NCI-H1092 treated with DMSO at 0.1 percent for 48 hours (cell line): ENCODE measurements at regions not wholly inside any gene's neighbourhood (a gene's known extent, or its start where the extent isn't known, plus 50 kb on each side); places are given as distances from the start of the nearest gene placed in this dataset.

ENCODE experiments used
- DNase-seq: peaks from one replicate; lab custom pipeline; 2025; lab: John Stamatoyannopoulos, UW

DNA sequence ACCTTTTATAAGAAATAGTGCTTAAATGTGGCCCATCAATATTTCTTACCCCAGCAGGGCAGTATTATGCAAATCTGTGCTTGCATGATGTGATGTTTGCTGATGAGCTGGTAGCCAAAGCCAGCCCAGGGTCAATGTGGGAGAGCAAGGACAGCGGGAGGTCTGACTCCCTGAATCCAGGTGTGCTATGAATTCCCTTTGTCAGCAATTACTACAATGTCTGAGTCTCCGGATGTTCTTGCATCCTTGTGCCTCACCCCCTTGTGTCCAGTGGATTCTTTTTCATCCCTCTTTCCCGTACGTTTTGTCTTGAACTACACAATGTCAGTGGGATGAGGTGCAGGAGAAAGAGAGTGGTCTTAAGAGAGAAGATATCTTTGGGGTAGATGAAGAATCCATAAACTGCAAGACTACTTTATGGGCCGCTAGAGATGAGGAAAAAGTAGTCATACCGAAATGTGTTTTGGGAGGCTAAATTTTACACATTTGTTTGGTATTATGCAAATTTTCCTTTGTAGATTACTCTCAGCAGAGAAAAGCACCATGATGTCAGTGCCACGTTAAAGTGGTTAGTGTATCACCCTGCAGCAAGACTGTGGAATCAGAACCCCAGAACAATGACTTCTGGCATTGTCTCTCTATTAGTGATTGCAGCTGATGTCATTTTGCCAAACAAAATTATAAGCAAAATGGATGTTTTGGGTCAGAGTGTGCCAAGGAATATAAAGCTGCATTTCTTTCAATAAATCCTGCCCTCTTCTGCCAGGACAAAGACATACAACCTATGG is 53.5 kb upstream of the TSHZ3 start:
- no peak for DNase-seq

- DNase-seq: no peak
Observed at GRCh38 chr19:31406106-31406505, 56.9 kb upstream of the TSHZ3 start.

GRCh38 chr19:31408460-31409124 is 59.4 kb upstream of the TSHZ3 start:
- DNase-seq: no peak

DNA sequence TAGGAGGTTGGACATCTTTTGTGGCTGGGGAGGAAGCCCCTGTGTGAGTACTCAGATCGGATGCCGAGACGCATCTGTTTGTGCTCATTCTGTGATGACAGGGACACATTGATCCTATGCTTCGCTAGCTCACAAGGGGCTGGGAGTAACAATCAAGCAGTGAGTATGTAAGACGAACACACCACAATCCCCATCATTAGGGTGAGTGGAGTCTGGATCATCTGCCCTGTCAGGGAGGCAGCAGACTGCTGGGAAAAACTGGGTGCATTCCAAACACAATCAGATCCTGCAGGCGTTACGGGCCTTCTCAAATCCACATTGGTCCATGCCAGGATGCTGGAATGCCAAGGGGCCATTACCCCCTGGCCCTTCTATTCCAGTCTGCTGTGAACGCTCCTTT is 64.1 kb upstream of the TSHZ3 start:
- no peak for DNase-seq

- DNase-seq: no peak
Observed at GRCh38 chr19:31415322-31415721, 66.1 kb upstream of the TSHZ3 start.

GRCh38 chr19:31416548-31416947 is 67.3 kb upstream of the TSHZ3 start:
- no peak for DNase-seq

GRCh38 chr19:31418055-31418454 is 68.8 kb upstream of the TSHZ3 start:
- DNase-seq: no peak

GRCh38 chr19:31418692-31419430 is 69.6 kb upstream of the TSHZ3 start:
- DNase-seq: no peak

GRCh38 chr19:31419871-31420445 is 70.7 kb upstream of the TSHZ3 start:
- DNase-seq: no peak

- no peak for DNase-seq
Observed at GRCh38 chr19:31421082-31421481, 71.8 kb upstream of the TSHZ3 start.

DNA sequence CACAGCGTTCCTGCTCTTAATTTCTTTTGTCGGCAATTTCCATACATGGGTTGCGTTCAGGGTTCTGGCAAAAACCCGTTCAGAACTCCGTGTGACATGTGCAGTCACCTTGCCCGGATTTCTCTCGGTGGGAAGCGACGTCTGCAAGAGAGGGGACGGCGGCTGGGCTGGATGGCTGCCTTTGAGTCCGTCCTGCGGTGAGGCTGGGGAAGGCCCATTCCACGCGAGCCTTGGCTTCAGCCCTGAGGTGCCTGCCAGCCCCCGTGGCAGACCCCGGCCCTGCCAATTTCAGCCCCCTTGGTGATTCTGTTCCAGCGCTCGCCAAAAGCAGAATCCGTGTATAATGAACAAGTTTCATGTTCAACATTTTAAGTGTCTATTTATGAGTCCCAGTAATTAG is 72.6 kb upstream of the TSHZ3 start:
- no peak for DNase-seq

GRCh38 chr19:31423896-31424295 is 74.7 kb upstream of the TSHZ3 start:
- no peak for DNase-seq

DNA sequence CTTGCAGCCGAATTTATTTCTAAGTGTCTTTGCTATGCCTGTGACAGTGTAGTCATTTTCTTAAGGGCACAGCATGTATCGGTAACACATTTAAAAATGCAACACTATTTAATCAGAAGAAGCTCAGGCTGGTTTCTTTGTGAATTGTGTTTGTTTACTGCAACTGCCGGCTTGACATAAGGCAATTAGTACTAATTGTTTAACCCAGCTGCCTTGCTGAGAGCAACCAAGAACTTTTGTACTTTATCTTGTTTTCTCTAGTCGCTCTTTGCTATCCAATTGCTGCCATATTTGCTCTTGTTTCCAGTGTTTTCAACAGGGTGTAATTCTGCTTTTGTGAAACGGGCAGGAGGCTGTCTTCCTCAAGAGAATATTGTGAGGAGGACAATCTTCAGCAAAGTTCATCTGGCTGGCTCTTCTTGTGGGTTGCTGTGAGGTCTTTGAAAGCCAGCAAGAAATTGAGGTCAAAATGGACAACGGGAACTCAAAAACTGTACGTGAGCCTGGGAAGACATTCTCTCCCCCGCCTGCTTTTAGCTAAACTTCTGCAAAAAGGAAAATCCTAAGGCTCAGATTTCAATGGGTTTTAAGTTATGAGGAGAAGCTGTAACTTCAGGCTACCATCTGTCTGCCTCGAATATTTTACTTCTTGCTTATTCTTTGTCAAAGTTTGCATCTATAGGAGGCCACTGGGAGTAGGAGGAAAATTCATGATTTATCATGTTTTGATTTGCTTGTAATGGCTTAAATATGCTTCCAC is 75.8 kb upstream of the TSHZ3 start:
- DNase-seq: no peak

DNA sequence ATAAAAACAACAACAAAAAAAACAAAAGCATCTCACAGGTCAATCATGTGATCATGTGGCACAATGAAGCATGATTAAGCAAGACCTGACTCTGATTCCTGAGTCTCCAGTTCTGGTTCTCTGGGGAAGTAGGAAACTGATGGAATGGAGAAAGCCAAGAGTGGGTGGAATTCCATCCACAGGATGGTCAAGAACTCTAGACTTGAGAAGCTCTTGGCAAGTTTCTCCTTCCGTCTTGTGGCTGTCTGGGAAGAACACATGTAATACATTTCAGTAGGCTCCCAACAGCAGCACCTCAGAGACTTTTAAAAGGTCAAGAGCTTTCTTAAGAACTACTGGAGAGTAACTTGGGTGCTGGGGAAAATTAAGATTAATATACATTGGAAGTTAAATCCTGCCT is 78.6 kb upstream of the TSHZ3 start:
- DNase-seq: no peak

DNA sequence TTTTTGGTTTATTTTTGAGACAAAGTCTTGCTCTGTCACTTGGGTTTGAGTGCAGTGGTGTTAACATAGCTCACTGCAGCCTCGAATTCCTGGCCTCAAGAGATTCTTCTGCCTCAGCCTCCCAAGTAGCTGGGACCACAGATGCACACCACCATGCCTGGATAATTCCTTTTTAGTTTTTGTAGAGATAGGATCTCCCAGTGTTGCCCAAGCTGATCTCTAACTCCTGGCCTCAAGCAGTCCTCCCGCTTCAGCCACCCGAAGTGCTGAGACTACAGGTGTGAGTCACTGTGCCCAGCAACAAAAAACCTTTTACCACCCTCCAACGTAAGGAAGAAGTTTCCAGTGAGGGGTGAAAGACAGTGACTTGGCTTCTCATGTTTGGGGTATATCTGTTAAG is 81.1 kb upstream of the TSHZ3 start:
- DNase-seq: no peak

GRCh38 chr19:31432201-31432810 is 83.1 kb upstream of the TSHZ3 start:
- no peak for DNase-seq

GRCh38 chr19:31436121-31436776 is 87.0 kb upstream of the TSHZ3 start:
- DNase-seq: no peak

GRCh38 chr19:31438401-31439269 is 89.4 kb upstream of the TSHZ3 start:
- no peak for DNase-seq

DNA sequence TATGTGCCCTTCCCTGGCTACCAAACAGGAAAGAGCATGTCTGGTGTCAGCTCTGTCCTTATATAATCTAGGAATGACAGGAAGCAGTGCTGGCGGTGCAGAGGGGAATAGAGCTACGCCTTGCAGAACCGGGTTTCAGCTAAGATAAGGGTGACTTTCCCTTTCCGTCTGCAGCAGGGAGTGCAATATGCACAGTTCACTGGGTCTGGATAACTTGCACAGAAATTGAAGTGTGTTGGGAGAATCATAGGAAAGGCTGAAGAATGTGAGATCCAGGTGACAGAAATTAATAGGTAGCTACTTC is 90.0 kb upstream of the TSHZ3 start:
- DNase-seq: no peak

DNA sequence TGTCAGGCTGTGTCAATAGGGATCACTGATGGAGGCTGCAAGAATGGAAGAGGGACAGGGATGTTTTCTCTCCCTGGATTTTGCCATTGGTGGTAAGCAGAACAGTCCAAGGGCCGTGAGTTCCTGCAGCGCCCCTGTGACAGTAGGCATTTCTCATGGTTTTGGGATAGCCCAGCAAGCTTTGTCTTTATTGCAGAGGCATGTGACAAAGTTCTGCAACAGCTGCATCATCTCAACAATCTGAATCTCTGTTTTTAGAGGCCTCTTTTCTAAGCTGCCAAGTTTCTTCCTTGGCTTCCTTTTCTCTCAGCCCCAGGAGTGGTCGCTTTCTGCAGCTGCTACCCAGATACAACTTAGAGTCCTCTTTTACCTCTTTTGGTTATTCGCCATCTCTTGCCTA is 95.7 kb upstream of the TSHZ3 start:
- no peak for DNase-seq
